EL (cell line): ENCODE measurements at regions not wholly inside any gene's neighbourhood (a gene's known extent, or its start where the extent isn't known, plus 50 kb on each side); places are given as distances from the start of the nearest gene placed in this dataset.
A peak's percentile ranks its signal among the peaks of the same experiment; 100 is the strongest.

Source experiments
- DNase-seq: peaks from one replicate; pipeline ENCODE4 v3.0.0-alpha.2; 2016

GRCh38 chr1:81430955-81431623 is 369.6 kb upstream of the ADGRL2 start:
- no peak for DNase-seq

- no peak for DNase-seq
Observed at GRCh38 chr1:81430236-81430938, 370.3 kb upstream of the ADGRL2 start.

GRCh38 chr1:81428998-81429397 is 371.7 kb upstream of the ADGRL2 start:
- DNase-seq = no peak

- DNase-seq = no peak
Observed at GRCh38 chr1:81424816-81425215, 375.9 kb upstream of the ADGRL2 start.

- DNase-seq = peak; percentile 2
Observed at GRCh38 chr1:81424061-81424460, 376.7 kb upstream of the ADGRL2 start.

- DNase-seq = no peak
Observed at GRCh38 chr1:81420760-81421159, 380.0 kb upstream of the ADGRL2 start.

- peak; percentile 49 for DNase-seq
Observed at GRCh38 chr1:81414488-81415015, 386.2 kb upstream of the ADGRL2 start.

- DNase-seq = no peak
Observed at GRCh38 chr1:81412954-81413353, 387.8 kb upstream of the ADGRL2 start.

- DNase-seq = no peak
Observed at GRCh38 chr1:81410941-81411340, 389.8 kb upstream of the ADGRL2 start.

- DNase-seq = no peak
Observed at GRCh38 chr1:81410351-81410750, 390.4 kb upstream of the ADGRL2 start.

GRCh38 chr1:81409780-81410274 is 390.9 kb upstream of the ADGRL2 start:
- no peak for DNase-seq

- no peak for DNase-seq
Observed at GRCh38 chr1:81409262-81409661, 391.5 kb upstream of the ADGRL2 start.

GRCh38 chr1:81408419-81408818 is 392.3 kb upstream of the ADGRL2 start:
- DNase-seq = no peak

- no peak for DNase-seq
Observed at GRCh38 chr1:81407000-81407821, 393.5 kb upstream of the ADGRL2 start.

- DNase-seq = no peak
Observed at GRCh38 chr1:81406292-81406999, 394.3 kb upstream of the ADGRL2 start.

- DNase-seq = no peak
Observed at GRCh38 chr1:81398041-81398440, 402.7 kb upstream of the ADGRL2 start.

- DNase-seq = no peak
Observed at GRCh38 chr1:81392526-81393226, 408.1 kb upstream of the ADGRL2 start.

GRCh38 chr1:81391125-81391828 is 409.5 kb upstream of the ADGRL2 start:
- no peak for DNase-seq

- DNase-seq = no peak
Observed at GRCh38 chr1:81388435-81388834, 412.3 kb upstream of the ADGRL2 start.

- no peak for DNase-seq
Observed at GRCh38 chr1:81387446-81387845, 413.3 kb upstream of the ADGRL2 start.

- DNase-seq = no peak
Observed at GRCh38 chr1:81382561-81382960, 418.2 kb upstream of the ADGRL2 start.
